ENCODE measurements at regions not wholly inside any gene's neighbourhood (a gene's known extent, or its start where the extent isn't known, plus 50 kb on each side); places are given as distances from the start of the nearest gene placed in this dataset.
"Not testable (repeated sequence)": the region's sequence is repeated elsewhere in the genome, so short reads cannot be mapped to it uniquely, and the experiment has no call there.

GRCh38 chrX:78603908-78604307, 55.2 kb downstream of the RTL3 start:
- no peak for DNase-seq

GRCh38 chrX:78595901-78596502, 63.1 kb downstream of the RTL3 start:
- peak; percentile 3 for DNase-seq

GRCh38 chrX:78593701-78594100, 65.4 kb downstream of the RTL3 start:
- no peak for DNase-seq

GRCh38 chrX:78592030-78592429, 67.1 kb downstream of the RTL3 start:
- no peak for DNase-seq

DNA sequence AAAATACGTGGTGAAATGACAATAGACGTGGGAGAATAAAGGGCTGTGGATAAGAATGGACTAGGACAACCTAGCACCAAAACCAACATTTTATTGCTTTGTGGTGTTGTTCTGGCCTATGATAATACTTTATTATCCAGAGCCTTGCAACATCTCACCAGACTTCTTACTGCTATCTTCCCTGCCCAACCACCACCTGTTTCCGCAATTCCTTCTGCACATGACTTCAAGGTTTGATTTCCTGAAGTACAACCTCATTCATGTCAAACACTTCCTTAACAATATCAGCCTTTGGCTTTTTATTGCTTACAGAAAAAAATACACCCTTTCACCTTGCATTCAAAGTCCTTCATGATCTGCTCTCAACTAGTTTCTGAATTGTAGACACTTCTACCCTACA, 84.8 kb downstream of the RTL3 start:
- no peak for DNase-seq

DNA sequence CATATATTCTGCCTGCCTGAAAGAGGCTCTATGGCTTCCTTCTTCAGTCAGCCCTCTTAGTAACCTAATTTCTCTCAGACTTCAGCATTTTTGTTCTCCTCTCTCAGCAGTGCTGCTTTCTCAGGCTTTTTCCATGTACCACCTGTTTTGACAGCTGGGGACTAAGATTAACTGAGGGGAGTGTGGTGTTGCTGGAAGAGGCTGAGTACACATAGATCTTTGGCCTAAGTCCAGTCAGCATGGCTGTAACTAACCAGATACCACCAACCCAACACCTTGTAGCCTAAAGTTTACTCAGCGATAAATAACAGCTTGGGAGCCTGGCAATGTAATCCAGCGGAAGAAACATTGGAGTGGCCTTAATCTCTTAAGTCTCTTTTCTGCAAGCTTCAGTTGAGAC, 85.5 kb downstream of the RTL3 start:
- no peak for DNase-seq

DNA sequence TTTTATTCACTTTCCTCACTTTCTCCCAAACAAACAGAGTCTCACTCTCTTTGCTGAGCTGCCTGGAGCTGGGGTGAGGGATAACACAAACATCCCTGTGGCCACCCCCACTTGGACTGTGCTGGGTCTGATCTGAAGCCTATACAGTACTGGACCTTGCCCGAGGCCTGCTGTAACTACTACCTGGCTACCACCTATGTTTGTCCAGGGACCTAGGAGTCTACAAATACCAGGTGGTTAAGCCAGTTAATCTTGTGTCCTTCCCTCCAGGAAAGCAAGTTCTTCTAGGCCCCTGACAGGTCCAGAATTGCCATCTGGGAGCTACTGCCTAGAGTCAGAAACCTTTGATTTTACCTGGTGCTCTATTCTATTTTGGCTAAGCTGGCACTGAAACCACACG, 87.3 kb downstream of the RTL3 start:
- DNase-seq: no peak

- no peak for DNase-seq
Observed at GRCh38 chrX:78555401-78555980, 103.6 kb downstream of the RTL3 start.

DNA sequence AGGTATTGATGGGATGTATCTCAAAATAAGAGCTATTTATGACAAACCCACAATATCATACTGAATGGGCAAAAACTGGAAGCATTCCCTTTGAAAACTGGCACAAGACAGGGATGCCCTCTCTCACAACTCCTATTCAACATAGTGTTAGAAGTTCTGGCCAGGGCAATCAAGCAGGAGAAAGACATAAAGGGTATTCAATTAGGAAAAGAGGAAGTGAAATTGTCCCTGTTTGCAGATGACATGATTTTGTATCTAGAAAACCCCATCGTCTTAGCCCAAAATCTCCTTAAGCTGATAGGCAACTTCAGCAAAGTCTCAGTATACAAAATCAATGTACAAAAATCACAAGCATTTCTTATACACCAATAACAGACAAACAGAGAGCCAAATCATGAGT, 106.5 kb downstream of the RTL3 start:
- not testable (repeated sequence) for DNase-seq

- no peak for DNase-seq
Observed at GRCh38 chrX:78548012-78548411, 111.1 kb downstream of the RTL3 start.

- no peak for DNase-seq
Observed at GRCh38 chrX:78545233-78545632, 113.9 kb downstream of the RTL3 start.

- no peak for DNase-seq
Observed at GRCh38 chrX:78543281-78543680, 115.8 kb downstream of the RTL3 start.

GRCh38 chrX:78540171-78540570, 119.0 kb downstream of the RTL3 start:
- DNase-seq: no peak

GRCh38 chrX:78534221-78534620, 124.9 kb downstream of the RTL3 start:
- no peak for DNase-seq

DNA sequence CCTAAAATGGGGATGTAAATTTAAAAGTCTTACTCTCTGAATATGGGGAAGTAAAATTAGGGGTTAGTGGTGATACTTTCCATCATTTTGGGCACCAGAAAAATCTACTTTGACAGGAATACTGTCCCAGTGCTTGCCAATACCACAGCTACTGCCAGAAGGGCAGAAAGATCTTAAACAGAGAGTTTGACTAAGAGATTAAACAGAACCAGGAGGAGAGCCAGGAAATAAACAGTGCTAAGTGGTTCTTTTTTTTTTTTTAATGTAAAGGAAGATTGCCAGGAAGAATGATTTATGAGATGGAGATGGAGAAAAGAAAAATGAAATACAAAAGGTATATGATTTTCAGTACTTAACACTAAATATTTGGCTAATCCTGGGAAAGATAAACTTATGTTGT, 126.8 kb downstream of the RTL3 start:
- no peak for DNase-seq

DNA sequence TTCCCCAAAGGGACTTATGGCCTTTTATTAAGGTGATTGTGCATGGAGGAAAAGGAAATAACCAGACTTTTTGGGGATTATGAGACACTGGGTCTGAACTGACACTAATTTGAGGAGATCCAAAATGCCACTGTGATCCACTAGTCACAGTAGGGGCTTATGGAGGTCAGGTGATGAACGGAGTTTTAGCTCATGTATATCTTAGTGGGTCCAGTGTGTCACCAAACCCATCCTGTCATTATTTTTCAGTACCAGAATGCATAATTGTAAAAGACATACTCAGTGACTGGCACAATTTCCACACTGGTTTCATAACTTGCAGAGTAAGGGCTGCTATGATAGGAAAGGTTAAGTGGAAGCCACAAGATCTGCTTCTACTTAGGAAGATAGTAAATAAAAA, 131.3 kb downstream of the RTL3 start:
- no peak for DNase-seq

GRCh38 chrX:78527263-78527662, 131.9 kb downstream of the RTL3 start:
- DNase-seq: no peak

DNA sequence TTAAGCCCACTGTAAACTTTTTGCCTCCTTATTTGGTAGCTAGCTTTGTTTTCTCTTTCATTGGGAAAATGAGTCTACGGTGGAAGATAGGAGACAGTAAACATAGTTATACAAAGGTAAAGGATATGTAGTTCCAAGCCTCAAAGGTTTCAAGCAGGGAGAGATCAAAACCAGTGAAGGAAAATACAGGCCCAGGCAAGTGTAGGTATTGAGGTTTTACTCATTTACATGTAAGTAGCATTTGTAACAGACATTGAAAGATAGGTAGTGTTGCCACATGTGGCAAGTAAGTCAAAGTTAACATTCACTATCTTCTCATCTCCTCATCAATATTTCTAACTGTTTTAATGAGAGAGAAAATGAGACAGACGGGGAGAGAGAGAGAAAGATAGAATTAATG, 136.5 kb downstream of the RTL3 start:
- no peak for DNase-seq

GRCh38 chrX:78517124-78517523, 142.0 kb downstream of the RTL3 start:
- DNase-seq: peak; percentile 67

DNA sequence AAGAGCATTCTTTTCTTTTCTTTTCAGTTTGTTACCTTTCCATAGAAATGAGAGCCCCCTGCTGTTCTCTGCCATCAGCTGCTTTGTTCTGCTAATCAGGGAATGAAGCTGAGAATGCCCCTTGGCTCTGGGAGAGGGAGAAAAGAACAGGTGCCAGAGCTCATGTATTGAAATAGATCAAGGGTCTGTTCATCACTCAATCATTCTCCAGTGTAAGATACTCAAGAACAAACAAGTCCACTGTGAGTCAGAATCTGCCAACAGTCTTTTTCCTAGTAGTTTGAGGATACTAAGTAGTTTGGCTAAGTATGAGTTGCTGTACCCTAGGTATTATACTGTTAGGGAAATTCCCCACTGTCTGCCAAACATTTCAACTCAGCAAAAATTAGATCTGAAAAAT, 144.3 kb downstream of the RTL3 start:
- peak; percentile 13 for DNase-seq

DNA sequence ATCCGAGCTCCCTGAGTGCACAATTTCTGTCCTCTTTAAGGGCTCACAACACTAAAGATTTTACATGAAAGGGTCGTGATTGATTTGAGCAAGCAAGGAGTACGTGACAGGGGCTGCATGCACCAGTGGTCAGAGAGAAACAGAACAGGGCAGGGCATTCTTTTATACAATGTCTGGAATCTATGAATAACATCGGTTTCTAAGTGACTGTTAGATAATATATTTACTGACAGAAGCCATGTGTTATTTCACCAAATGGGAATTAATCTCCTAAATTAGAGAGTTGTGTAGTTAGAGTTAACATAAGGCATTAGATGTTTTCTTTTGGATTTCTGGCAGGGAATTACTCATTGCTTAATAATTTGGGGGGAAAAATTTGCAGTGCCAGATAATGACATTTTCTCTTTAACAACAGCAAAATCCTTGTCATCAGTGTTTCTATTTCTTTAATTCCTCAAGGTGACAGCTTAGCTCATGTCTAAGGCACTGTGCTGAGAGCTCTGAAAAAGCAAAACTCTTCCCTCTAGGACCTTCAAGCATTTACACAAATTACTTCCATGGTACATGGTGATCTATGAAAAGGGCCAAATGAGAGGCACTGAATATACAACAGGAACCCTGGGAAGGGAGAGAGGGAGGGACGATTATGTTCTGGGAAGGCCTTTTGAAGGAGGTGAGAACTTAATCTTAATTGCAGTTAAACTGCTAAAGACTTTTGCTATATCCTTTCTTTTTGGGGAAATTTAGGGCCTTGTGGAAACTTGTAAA, 145.0 kb downstream of the RTL3 start:
- DNase-seq: no peak

DNA sequence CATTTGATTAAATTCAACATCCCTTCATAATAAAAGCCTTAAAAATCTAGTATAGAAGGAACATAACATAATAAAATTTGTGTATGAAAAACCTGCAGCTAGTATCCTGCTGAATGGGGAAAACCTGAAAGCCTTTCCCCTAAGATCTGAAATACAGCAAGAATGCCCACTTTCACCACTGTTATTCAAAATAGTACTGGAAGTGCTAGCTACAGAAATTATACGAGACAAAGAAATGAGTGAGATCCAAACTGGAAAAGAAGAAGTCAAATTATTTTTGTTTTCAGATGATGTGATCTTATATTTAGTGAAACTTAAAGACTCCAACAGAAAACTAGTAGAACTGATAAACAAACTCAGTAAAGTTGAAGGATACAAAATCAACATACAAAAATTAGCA, 152.9 kb downstream of the RTL3 start:
- DNase-seq: no peak

DNA sequence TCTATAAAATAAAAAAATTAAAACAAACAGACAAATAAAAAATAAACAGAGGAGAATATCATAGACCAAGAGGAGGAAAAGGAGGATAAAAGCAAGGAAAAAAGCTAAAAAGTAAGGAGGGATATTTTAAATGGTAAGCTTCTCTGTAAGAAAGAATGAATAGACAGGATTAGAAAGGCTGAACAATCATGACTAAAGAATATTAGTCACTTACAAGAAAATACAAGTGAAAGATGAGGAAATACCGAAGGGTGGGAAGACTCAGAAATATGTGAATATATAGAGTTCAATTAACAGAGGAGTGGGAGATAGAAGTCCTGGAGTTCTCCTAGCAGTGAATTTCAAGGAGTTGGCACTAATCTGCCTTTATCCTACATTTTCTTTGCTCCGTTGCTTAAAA, 162.6 kb downstream of the RTL3 start:
- no peak for DNase-seq

GRCh38 chrX:78493180-78493579, 165.8 kb upstream of the CYSLTR1 start:
- no peak for DNase-seq

DNA sequence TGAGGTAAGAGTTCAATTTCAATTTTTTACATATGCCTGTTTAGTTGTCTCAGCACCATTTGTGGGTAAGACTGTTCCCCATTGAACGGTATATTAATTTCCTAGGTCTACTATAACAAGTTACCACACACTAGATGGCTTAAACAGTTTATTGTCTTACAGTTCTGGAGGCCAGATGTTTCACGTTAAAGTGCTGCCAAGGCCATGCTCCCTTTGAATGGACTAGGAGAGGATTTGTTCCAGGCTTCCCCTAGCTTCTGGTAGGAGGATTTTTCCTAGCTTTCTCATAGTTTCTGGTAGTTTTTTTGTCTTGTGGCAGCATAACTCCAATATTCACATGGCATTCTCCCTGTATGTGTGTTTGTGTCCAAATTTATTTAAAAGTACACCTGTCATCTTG, 149.3 kb upstream of the CYSLTR1 start:
- DNase-seq: no peak

Data from CD4-positive, alpha-beta T cell treated with Interleukin-6 for 4 hours (primary cell).